Ishikawa (cell line): ENCODE measurements at regions not wholly inside any gene's neighbourhood (a gene's known extent, or its start where the extent isn't known, plus 50 kb on each side); places are given as distances from the start of the nearest gene placed in this dataset.

Experiments
- CEBPB ChIP-seq: IDR thresholded peaks from 2 replicates; pipeline ENCODE4 v1.6.1; 2012
- CREB1 ChIP-seq: IDR thresholded peaks from 2 replicates; pipeline ENCODE4 v1.6.1; 2012; ENCODE audit warnings: low read depth
- EGR1 ChIP-seq: IDR thresholded peaks from 2 replicates; pipeline ENCODE4 v1.6.1; 2012
- EP300 ChIP-seq: IDR thresholded peaks from 2 replicates; pipeline ENCODE4 v1.6.1; 2012; ENCODE audit warnings: borderline replicate concordance
- RAD21 ChIP-seq: IDR thresholded peaks from 2 replicates; pipeline ENCODE4 v1.6.1; 2012; ENCODE audit warnings: low read depth
- TAF1 ChIP-seq: IDR thresholded peaks from 2 replicates; pipeline ENCODE4 v1.6.1; 2012; ENCODE audit warnings: low read depth, mild to moderate bottlenecking
- TCF12 ChIP-seq: IDR thresholded peaks from 2 replicates; pipeline ENCODE4 v1.6.1; 2012; ENCODE audit warnings: low read depth
- YY1 ChIP-seq: IDR thresholded peaks from 2 replicates; pipeline ENCODE4 v1.6.1; 2012; ENCODE audit warnings: low read depth
- ZBTB7A ChIP-seq: IDR thresholded peaks from 2 replicates; pipeline ENCODE4 v1.6.1; 2012; ENCODE audit warnings: low read depth
- TF ChIP-seq, protein P1 (sequence below): IDR thresholded peaks from 2 replicates; pipeline ENCODE4 v1.6.1; 2012; ENCODE audit warnings: low read depth, mild to moderate bottlenecking
- TF ChIP-seq, protein P2 (sequence below): IDR thresholded peaks from 2 replicates; pipeline ENCODE4 v1.6.1; 2012

DNA sequence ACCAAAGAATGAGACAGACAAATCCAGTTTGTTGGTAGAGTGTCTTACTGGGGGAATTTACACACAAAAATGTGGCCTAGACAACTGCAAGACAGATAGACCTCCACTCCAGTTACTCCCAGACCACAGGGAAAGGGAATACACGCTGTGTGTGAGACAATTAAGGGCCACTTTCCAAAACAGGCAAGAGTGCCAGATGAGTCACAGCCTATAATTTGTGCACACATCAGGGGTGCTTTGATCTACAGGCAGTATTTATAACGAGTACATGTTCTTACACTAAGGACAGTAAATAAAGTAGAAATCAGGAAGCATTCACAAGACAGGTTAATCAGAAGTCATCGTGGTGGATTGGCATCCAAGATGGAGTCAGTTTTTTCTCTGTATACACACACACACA lies 114.8 kb downstream of the ZNF622 start:
- TF ChIP-seq TAF1 (no peak), YY1 (no peak), ZBTB7A (no peak), EGR1 (no peak), RAD21 (no peak), CEBPB (no peak), CREB1 (no peak), EP300 (no peak), TCF12 (no peak)
- TF ChIP-seq, protein P1, sequence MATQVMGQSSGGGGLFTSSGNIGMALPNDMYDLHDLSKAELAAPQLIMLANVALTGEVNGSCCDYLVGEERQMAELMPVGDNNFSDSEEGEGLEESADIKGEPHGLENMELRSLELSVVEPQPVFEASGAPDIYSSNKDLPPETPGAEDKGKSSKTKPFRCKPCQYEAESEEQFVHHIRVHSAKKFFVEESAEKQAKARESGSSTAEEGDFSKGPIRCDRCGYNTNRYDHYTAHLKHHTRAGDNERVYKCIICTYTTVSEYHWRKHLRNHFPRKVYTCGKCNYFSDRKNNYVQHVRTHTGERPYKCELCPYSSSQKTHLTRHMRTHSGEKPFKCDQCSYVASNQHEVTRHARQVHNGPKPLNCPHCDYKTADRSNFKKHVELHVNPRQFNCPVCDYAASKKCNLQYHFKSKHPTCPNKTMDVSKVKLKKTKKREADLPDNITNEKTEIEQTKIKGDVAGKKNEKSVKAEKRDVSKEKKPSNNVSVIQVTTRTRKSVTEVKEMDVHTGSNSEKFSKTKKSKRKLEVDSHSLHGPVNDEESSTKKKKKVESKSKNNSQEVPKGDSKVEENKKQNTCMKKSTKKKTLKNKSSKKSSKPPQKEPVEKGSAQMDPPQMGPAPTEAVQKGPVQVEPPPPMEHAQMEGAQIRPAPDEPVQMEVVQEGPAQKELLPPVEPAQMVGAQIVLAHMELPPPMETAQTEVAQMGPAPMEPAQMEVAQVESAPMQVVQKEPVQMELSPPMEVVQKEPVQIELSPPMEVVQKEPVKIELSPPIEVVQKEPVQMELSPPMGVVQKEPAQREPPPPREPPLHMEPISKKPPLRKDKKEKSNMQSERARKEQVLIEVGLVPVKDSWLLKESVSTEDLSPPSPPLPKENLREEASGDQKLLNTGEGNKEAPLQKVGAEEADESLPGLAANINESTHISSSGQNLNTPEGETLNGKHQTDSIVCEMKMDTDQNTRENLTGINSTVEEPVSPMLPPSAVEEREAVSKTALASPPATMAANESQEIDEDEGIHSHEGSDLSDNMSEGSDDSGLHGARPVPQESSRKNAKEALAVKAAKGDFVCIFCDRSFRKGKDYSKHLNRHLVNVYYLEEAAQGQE, result no peak
- TF ChIP-seq, protein P2, sequence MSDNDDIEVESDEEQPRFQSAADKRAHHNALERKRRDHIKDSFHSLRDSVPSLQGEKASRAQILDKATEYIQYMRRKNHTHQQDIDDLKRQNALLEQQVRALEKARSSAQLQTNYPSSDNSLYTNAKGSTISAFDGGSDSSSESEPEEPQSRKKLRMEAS, result no peak
